ENCODE measurements at regions not wholly inside any gene's neighbourhood (a gene's known extent, or its start where the extent isn't known, plus 50 kb on each side); places are given as distances from the start of the nearest gene placed in this dataset.

DNA sequence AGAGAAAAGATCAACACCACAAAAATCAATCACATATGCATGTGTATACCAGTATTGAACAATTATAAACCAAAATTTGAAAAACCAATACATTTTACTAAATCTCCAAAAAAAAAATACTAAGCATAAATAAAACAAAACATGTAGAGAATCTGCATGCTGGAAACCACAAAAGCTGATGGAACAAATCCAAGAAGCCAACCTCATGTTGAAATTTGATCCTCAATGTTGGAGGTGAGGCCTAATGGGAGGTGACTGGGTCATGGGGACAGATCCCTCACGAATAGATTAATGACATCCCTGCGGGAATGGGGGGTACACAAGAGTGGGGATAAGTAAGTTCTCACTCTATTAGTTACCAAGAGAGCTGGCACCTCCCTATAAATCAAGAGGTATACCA lies 82.5 kb downstream of the OAT start:
- no peak for FAIRE-seq
- ATAC-seq, result no peak
- ChIA-PET CTCF (no interaction called here), RAD21 (ENCODE audit: unreplicated experiment) (no interaction called here), SMC1A (ENCODE audit: uncharacterized antibody, unreplicated experiment) (no interaction called here), POLR2A (no interaction called here)
- no peak overlapping the region for H2AFZ ChIP-seq (ENCODE audit: control insufficient read depth, low read depth, low read length)
- no peak overlapping the region for H3K4me3 ChIP-seq
- TF ChIP-seq ZBTB33 (IDR thresholded peaks at IDR 0.05) (no peak), PML (IDR thresholded peaks at IDR 0.05; ENCODE audit: low read length) (no peak), MTA2 (IDR thresholded peaks at IDR 0.05; ENCODE audit: low read depth) (no peak), SMAD1 (IDR thresholded peaks at IDR 0.05; ENCODE audit: low read depth, partially characterized antibody) (no peak), SIX5 (IDR thresholded peaks at IDR 0.05; ENCODE audit: low read depth, low read length, severe bottlenecking) (no peak), POU2F2 (IDR thresholded peaks at IDR 0.05; ENCODE audit: borderline replicate concordance, low read depth, low read length) (no peak), SIN3A (IDR thresholded peaks at IDR 0.05; ENCODE audit: low read depth, low read length) (no peak), SUZ12 (IDR thresholded peaks at IDR 0.05; ENCODE audit: unreplicated experiment) (no peak)
- H3K9ac ChIP-seq (ENCODE audit: control insufficient read depth, insufficient read depth, low read length), result no peak overlapping the region
- DNase-seq (ENCODE audit: low read depth, low spot score), result no peak
- no peaks in the 10 kb centered on the region for H4K20me1 ChIP-seq (ENCODE audit: control insufficient read depth, insufficient read depth)
- H3K79me2 ChIP-seq (ENCODE audit: control insufficient read depth, insufficient read depth, low read length), result no peaks in the 10 kb centered on the region
- in situ Hi-C loops (cut with MboI), result no loop called here
- BruUV-seq (replicated peaks), result no TSS peak
- no peaks in the 10 kb centered on the region for H3K36me3 ChIP-seq (ENCODE audit: control insufficient read depth in 2 of 2, insufficient read depth in 2 of 2, low read length in 1 of 2)
- WGBS (ENCODE audit: insufficient coverage, insufficient replicate concordance, low lambda C conversion rate, missing lambda C conversion rate), result 43% methylated on average over 2 of the region's 2 CpGs
- no peak overlapping the region for H3K4me2 ChIP-seq (ENCODE audit: control insufficient read depth, insufficient read depth)
- H3K27me3 ChIP-seq (replicated peaks in 1 of 2; ENCODE audit: control insufficient read depth in 2 of 2, insufficient read depth in 2 of 2, low read length in 1 of 2), result no peaks in the 10 kb centered on the region
- H3K9me3 ChIP-seq (replicated peaks; ENCODE audit: control insufficient read depth, insufficient read depth, low read length), result no peaks in the 10 kb centered on the region; the same call in 1 of the 3 replicates
- H3K4me1 ChIP-seq (ENCODE audit: control insufficient read depth, insufficient read depth, low read length), result peaks cover 12% of the 10 kb centered on the region
- intact Hi-C loops (cut with micrococcal nuclease; ENCODE audit: unreplicated experiment), result no loop called here
- no peak overlapping the region for H3K27ac ChIP-seq (ENCODE audit: control insufficient read depth, insufficient read depth)

All from GM12878 (cell line).